ENCODE measurements at regions not wholly inside any gene's neighbourhood (a gene's known extent, or its start where the extent isn't known, plus 50 kb on each side); places are given as distances from the start of the nearest gene placed in this dataset.

DNA sequence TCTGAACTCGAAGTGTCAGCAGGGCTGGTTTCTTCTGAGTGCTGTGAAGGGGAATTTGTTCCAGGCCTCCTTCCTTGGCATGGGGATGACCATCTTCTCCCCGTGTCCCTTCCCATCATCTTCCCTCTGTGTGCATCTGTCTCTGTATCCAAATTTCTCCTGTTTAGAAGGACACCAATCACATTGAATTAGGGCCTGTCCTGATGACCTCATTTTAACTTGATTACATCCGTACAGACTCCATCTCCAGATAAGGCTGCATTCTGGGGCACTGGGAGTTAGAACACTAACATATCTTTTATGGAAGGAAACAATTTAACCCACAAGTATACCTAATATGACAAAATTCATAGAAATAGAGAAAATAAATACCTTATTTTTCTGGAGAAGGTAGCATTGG, 76.8 kb upstream of the ANKRD1 start:
- TF ChIP-seq, protein P1, sequence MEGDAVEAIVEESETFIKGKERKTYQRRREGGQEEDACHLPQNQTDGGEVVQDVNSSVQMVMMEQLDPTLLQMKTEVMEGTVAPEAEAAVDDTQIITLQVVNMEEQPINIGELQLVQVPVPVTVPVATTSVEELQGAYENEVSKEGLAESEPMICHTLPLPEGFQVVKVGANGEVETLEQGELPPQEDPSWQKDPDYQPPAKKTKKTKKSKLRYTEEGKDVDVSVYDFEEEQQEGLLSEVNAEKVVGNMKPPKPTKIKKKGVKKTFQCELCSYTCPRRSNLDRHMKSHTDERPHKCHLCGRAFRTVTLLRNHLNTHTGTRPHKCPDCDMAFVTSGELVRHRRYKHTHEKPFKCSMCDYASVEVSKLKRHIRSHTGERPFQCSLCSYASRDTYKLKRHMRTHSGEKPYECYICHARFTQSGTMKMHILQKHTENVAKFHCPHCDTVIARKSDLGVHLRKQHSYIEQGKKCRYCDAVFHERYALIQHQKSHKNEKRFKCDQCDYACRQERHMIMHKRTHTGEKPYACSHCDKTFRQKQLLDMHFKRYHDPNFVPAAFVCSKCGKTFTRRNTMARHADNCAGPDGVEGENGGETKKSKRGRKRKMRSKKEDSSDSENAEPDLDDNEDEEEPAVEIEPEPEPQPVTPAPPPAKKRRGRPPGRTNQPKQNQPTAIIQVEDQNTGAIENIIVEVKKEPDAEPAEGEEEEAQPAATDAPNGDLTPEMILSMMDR (IDR thresholded peaks at IDR 0.05) = no peak
- no peak for TF ChIP-seq EP300 (IDR thresholded peaks at IDR 0.05)
- TF ChIP-seq POLR2A (IDR thresholded peaks at IDR 0.05) = no peak

Data from ovary (tissue), 3 donors.